ENCODE measurements at regions not wholly inside any gene's neighbourhood (a gene's known extent, or its start where the extent isn't known, plus 50 kb on each side); places are given as distances from the start of the nearest gene placed in this dataset.

DNA sequence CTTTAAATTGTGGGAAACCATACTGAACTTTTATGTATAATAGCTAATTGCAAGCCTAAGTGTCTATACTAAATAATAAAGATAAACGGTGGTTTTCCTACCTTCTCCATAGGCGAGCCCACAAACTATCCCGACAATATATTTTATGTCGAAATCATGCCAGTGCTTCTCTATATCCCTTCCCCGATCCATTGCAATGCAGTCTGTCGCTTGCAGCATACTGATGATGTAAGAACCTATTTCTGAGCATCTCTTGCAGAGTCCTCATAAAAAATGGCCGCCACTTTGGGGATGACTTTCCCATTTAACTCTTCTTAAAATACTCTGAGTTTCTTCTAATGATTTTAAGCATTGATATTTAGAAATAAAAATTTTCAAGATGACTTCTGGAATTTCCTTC lies 58.1 kb upstream of the TLR3 start:
- Histone ChIP-seq H3K4me3 (ENCODE audit: low read length in 2 of 2) (no peak overlapping the region), H3K27ac (ENCODE audit: low read depth in 1 of 2, low read length in 2 of 2) (no peak overlapping the region), H3K27me3 (ENCODE audit: control insufficient read depth in 1 of 2, insufficient read depth in 2 of 2, low read length in 1 of 2) (no peaks in the 10 kb centered on the region), H3K9me3 (ENCODE audit: control insufficient read depth, low read length) (no peaks in the 10 kb centered on the region), H3K36me3 (ENCODE audit: control insufficient read depth in 1 of 2, insufficient read depth in 2 of 2, low read length in 1 of 2) (no peaks in the 10 kb centered on the region), H3K4me1 (ENCODE audit: control insufficient read depth in 1 of 2, insufficient read depth in 2 of 2, low read length in 2 of 2) (no peaks in the 10 kb centered on the region)
- 97 to 98% methylated on average over 7 of the region's 7 CpGs for WGBS, 2 donors
- intact Hi-C loops (cut with DNase I), result no loop called here
- ATAC-seq (ENCODE audit: low FRiP score) (no peak), DNase-seq (no peak)

DNA sequence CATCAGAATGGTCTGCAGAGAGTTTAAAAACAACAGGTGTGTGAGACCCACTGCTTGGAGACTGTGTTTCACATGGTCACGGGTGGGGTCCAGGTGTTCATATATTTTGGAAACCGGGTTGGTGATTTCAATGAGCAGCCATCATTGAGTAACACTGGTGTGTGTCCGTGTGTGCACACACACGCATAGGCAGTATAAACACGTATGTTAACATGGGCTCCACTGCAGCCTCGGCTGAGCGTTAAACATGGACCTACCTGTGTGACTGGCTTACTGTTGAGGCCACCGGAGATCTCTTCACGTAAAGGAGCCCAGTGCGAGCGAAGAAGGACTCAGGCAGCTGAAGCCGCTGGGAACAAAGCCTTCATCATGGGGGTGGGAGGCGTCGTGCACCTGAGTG lies 56.9 kb upstream of the TLR3 start:
- ATAC-seq (ENCODE audit: low FRiP score), result no peak
- no peaks in the 10 kb centered on the region for H3K36me3 ChIP-seq (ENCODE audit: control insufficient read depth in 1 of 2, insufficient read depth in 2 of 2, low read length in 1 of 2)
- DNase-seq, result no peak
- 97% methylated on average over 14 of the region's 14 CpGs for WGBS, 2 donors
- no peaks in the 10 kb centered on the region for H3K9me3 ChIP-seq (ENCODE audit: control insufficient read depth, low read length)
- H3K4me1 ChIP-seq (ENCODE audit: control insufficient read depth in 1 of 2, insufficient read depth in 2 of 2, low read length in 2 of 2), result no peaks in the 10 kb centered on the region
- intact Hi-C loops (cut with DNase I), result no loop called here
- H3K27ac ChIP-seq (ENCODE audit: low read depth in 1 of 2, low read length in 2 of 2), result no peak overlapping the region
- H3K4me3 ChIP-seq (ENCODE audit: low read length in 2 of 2), result no peak overlapping the region
- H3K27me3 ChIP-seq (ENCODE audit: control insufficient read depth in 1 of 2, insufficient read depth in 2 of 2, low read length in 1 of 2), result no peaks in the 10 kb centered on the region

DNA sequence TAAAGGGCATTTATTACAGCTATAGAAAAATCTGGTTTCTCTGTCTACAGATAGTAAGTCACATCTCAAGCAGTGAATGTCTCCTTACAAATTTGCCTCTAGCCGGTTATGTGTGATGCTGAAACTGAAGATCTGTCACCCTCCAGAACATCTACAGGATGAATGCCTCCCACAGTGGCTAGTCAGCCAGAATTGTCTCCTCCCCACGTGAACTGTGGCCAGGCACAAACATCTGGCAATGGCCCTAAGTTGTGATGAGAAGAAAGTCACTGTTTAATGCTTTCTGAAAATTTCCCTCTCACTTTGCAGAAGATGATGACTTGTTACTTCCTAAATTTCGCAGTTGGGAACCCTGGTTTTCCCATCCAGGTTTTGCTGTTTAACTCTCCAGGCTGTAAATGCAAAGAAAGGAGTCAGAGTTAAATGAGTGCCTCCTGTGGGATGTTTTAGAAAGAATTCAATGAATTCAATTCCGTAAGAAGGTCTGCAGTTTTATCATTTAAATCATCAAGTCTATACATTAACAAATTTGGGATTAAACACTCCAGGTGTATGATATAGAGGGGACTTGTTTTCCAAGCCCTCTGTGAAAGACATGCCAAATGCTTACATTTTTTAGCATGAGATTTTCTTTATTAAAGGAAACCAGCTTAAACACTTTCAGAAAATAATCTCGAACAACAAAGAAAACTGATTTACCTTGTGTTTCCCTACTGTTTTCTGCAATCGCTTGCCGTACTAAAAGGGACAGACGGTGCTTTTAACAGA lies 55.4 kb upstream of the TLR3 start:
- Histone ChIP-seq H3K36me3 (ENCODE audit: control insufficient read depth in 1 of 2, insufficient read depth in 2 of 2, low read length in 1 of 2) (no peaks in the 10 kb centered on the region), H3K27me3 (ENCODE audit: control insufficient read depth in 1 of 2, insufficient read depth in 2 of 2, low read length in 1 of 2) (no peaks in the 10 kb centered on the region), H3K4me3 (ENCODE audit: low read length in 2 of 2) (no peak overlapping the region), H3K27ac (ENCODE audit: low read depth in 1 of 2, low read length in 2 of 2) (no peak overlapping the region), H3K9me3 (ENCODE audit: control insufficient read depth, low read length) (no peaks in the 10 kb centered on the region), H3K4me1 (ENCODE audit: control insufficient read depth in 1 of 2, insufficient read depth in 2 of 2, low read length in 2 of 2) (no peaks in the 10 kb centered on the region)
- no peak for ATAC-seq (ENCODE audit: low FRiP score)
- intact Hi-C loops (cut with DNase I), result no loop called here
- no peak for DNase-seq
- 80 to 81% methylated on average over 8 of the region's 8 CpGs for WGBS, 2 donors

DNA sequence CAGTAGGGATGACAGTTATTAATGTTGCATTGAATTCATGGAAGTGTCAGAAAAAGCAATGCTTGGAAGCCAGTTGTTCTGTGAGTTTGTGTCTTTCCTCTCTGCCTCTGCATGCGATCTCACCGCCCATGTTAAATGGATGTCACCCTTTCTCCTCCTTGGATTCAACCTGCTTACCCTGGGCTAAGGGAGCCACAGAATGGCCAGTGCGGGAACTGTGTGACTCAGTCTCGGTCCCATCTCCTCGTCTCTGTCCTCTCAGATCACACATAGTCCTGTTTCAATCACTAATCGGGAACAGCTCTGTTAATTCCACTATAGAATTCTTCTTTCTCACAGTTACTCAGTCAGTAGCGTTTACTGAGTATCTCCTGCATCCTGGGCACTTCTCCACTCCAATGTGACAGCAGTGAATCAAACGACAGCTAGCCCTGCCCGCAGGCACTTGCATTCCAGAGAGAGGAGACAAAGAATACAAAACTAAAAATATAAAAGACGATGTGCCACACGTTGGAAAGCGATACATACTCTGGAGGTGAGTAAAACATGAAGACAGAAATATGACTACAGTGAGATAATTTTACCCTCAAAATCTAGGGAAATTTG lies 53.6 kb upstream of the TLR3 start:
- no peaks in the 10 kb centered on the region for H3K9me3 ChIP-seq (ENCODE audit: control insufficient read depth, low read length)
- H3K36me3 ChIP-seq (ENCODE audit: control insufficient read depth in 1 of 2, insufficient read depth in 2 of 2, low read length in 1 of 2), result no peaks in the 10 kb centered on the region
- 85 to 86% methylated on average over 12 of the region's 12 CpGs for WGBS, 2 donors
- no peaks in the 10 kb centered on the region for H3K27me3 ChIP-seq (ENCODE audit: control insufficient read depth in 1 of 2, insufficient read depth in 2 of 2, low read length in 1 of 2)
- ATAC-seq (ENCODE audit: low FRiP score) (no peak), DNase-seq (no peak)
- no peak overlapping the region for H3K4me3 ChIP-seq (ENCODE audit: low read length in 2 of 2)
- intact Hi-C loops (cut with DNase I), result no loop called here
- no peak overlapping the region for H3K27ac ChIP-seq (ENCODE audit: low read depth in 1 of 2, low read length in 2 of 2)
- H3K4me1 ChIP-seq (ENCODE audit: control insufficient read depth in 1 of 2, insufficient read depth in 2 of 2, low read length in 2 of 2), result no peaks in the 10 kb centered on the region

DNA sequence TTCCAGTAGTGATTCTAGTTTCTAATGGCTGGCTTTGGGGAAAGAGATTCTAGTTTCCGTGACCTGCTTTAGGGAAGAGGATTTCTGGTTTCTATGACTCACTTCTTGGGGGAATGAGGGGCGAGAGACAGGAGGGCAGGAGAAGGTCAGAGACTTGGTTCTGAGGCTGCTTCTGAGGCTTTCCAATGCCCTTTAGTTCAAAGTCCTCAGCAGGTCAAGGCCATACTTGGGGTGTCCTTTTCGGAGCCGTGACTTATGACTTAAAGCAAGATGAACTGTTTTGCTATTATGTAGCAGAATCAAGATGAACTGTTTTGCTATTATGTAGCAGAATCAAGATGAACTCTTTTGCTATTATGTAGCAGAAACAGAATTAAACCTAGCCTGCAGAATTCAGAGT lies 52.2 kb upstream of the TLR3 start:
- H3K9me3 ChIP-seq (ENCODE audit: control insufficient read depth, low read length), result no peaks in the 10 kb centered on the region
- DNase-seq (no peak), ATAC-seq (ENCODE audit: low FRiP score) (no peak)
- H3K36me3 ChIP-seq (ENCODE audit: control insufficient read depth in 1 of 2, insufficient read depth in 2 of 2, low read length in 1 of 2), result no peaks in the 10 kb centered on the region
- intact Hi-C loops (cut with DNase I), result no loop called here
- WGBS, 2 donors, result 94 to 96% methylated on average over 4 of the region's 4 CpGs
- no peaks in the 10 kb centered on the region for H3K27me3 ChIP-seq (ENCODE audit: control insufficient read depth in 1 of 2, insufficient read depth in 2 of 2, low read length in 1 of 2)
- no peaks in the 10 kb centered on the region for H3K4me1 ChIP-seq (ENCODE audit: control insufficient read depth in 1 of 2, insufficient read depth in 2 of 2, low read length in 2 of 2)
- H3K27ac ChIP-seq (ENCODE audit: low read depth in 1 of 2, low read length in 2 of 2), result no peak overlapping the region
- H3K4me3 ChIP-seq (ENCODE audit: low read length in 2 of 2), result no peak overlapping the region

DNA sequence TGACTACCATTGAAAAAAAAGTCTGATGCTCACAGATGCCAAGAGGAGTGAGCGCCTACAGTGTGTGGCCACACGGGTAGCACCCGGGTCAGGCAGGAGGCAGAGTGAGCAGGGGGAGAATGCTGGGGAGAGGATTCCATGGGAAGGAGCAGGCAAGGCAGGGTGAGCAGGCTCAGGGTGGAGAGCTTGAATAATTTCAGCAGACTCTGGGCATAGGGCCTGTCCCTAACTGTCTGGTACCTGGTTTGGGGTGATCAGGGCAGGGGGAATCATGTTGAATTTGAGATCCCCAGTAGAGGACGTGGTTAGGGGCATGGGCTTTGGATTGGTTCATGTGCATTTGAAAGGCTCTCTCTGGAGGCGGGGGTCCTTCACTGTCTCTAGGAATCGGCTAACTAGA lies 51.2 kb upstream of the TLR3 start:
- ATAC-seq (ENCODE audit: low FRiP score) (no peak), DNase-seq (no peak)
- H3K36me3 ChIP-seq (ENCODE audit: control insufficient read depth in 1 of 2, insufficient read depth in 2 of 2, low read length in 1 of 2), result no peaks in the 10 kb centered on the region
- no peak overlapping the region for H3K27ac ChIP-seq (ENCODE audit: low read depth in 1 of 2, low read length in 2 of 2)
- H3K4me1 ChIP-seq (ENCODE audit: control insufficient read depth in 1 of 2, insufficient read depth in 2 of 2, low read length in 2 of 2), result no peaks in the 10 kb centered on the region
- H3K27me3 ChIP-seq (ENCODE audit: control insufficient read depth in 1 of 2, insufficient read depth in 2 of 2, low read length in 1 of 2), result no peaks in the 10 kb centered on the region
- 97% methylated on average over 6 of the region's 6 CpGs for WGBS, 2 donors
- H3K9me3 ChIP-seq (ENCODE audit: control insufficient read depth, low read length), result no peaks in the 10 kb centered on the region
- H3K4me3 ChIP-seq (ENCODE audit: low read length in 2 of 2), result no peak overlapping the region
- intact Hi-C loops (cut with DNase I), result no loop called here

DNA sequence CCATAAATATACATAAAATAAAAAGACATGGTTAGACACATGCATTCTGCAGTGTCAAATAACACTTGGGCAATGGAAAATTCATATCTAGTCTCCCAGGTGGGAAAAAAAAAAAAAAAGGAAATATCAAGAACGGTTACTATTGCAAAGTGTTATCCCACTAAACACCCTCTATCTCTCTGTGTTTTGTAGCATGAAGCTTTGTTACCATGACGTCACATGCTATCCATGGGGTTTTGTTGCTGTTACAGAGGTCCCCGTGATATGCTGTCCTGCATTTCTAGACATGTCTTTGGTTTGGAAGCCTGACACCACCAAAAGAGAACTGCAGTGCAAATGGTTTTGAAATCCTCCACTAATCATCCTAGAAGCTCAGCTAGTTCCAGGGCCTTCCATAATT lies 50.7 kb upstream of the TLR3 start:
- no peak for ATAC-seq (ENCODE audit: low FRiP score)
- WGBS, 2 donors, result 62 to 65% methylated on average over 3 of the region's 3 CpGs
- intact Hi-C loops (cut with DNase I), result no loop called here

DNA sequence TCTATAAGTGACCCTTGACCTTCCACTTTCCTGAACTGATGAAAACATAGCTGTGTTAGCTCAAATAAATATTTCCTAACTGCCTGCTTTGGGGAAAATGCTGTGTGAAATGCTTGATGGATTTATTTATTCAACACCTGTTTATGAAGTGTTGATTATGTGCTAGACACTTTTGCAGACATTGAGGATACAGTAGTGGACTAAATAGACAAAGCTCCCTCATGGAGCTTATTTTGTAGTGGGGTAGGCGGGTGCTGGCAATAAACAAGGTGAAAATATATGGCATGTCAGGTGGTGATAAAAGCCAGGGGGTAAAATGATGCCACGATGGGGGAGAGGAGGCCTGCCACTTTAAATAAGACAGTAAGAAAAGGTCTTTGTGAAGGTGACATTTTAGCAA lies 50.2 kb upstream of the TLR3 start:
- ATAC-seq (ENCODE audit: low FRiP score) (no peak), DNase-seq (no peak)
- Histone ChIP-seq H3K36me3 (ENCODE audit: control insufficient read depth in 1 of 2, insufficient read depth in 2 of 2, low read length in 1 of 2) (no peaks in the 10 kb centered on the region), H3K27me3 (ENCODE audit: control insufficient read depth in 1 of 2, insufficient read depth in 2 of 2, low read length in 1 of 2) (no peaks in the 10 kb centered on the region), H3K4me3 (ENCODE audit: low read length in 2 of 2) (no peak overlapping the region), H3K9me3 (ENCODE audit: control insufficient read depth, low read length) (no peaks in the 10 kb centered on the region), H3K4me1 (ENCODE audit: control insufficient read depth in 1 of 2, insufficient read depth in 2 of 2, low read length in 2 of 2) (no peaks in the 10 kb centered on the region), H3K27ac (ENCODE audit: low read depth in 1 of 2, low read length in 2 of 2) (no peak overlapping the region)
- intact Hi-C loops (cut with DNase I), result no loop called here
- 92 to 93% methylated on average over 2 of the region's 2 CpGs for WGBS, 2 donors

More for the DNA sequence above, 50.7 kb upstream of the TLR3 start:
- Histone ChIP-seq H3K9me3 (ENCODE audit: control insufficient read depth, low read length) (no peaks in the 10 kb centered on the region), H3K4me1 (ENCODE audit: control insufficient read depth in 1 of 2, insufficient read depth in 2 of 2, low read length in 2 of 2) (no peaks in the 10 kb centered on the region), H3K4me3 (ENCODE audit: low read length in 2 of 2) (no peak overlapping the region), H3K36me3 (ENCODE audit: control insufficient read depth in 1 of 2, insufficient read depth in 2 of 2, low read length in 1 of 2) (no peaks in the 10 kb centered on the region), H3K27ac (ENCODE audit: low read depth in 1 of 2, low read length in 2 of 2) (no peak overlapping the region), H3K27me3 (ENCODE audit: control insufficient read depth in 1 of 2, insufficient read depth in 2 of 2, low read length in 1 of 2) (no peaks in the 10 kb centered on the region)
- DNase-seq, result no peak

Measured in aorta (tissue), 5 donors.